ENCODE measurements at regions not wholly inside any gene's neighbourhood (a gene's known extent, or its start where the extent isn't known, plus 50 kb on each side); places are given as distances from the start of the nearest gene placed in this dataset.
"Not testable (repeated sequence)": the region's sequence is repeated elsewhere in the genome, so short reads cannot be mapped to it uniquely, and the experiment has no call there.

DNA sequence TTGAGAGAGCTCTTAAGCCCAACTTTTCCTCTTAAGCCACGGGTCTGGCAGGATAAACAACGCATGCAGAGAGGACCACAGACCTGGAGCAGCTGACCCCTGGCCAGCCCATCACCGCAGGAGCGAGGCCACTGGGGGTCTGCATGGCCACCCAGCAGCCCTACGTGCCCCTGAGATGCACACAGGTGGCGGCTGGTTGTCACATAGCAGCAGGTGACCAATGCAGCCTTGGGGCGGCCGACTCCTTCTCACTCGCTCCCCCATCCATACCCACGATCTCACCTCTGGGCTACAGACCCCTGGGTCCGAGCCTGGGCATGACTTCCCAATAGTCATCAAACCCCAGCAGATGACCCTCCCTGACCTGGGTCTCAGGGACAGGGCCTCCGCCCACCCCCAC is 415.9 kb upstream of the ZNF722 start:
- TF ChIP-seq, protein P1, sequence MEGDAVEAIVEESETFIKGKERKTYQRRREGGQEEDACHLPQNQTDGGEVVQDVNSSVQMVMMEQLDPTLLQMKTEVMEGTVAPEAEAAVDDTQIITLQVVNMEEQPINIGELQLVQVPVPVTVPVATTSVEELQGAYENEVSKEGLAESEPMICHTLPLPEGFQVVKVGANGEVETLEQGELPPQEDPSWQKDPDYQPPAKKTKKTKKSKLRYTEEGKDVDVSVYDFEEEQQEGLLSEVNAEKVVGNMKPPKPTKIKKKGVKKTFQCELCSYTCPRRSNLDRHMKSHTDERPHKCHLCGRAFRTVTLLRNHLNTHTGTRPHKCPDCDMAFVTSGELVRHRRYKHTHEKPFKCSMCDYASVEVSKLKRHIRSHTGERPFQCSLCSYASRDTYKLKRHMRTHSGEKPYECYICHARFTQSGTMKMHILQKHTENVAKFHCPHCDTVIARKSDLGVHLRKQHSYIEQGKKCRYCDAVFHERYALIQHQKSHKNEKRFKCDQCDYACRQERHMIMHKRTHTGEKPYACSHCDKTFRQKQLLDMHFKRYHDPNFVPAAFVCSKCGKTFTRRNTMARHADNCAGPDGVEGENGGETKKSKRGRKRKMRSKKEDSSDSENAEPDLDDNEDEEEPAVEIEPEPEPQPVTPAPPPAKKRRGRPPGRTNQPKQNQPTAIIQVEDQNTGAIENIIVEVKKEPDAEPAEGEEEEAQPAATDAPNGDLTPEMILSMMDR (IDR thresholded peaks at IDR 0.05) = not testable (repeated sequence)
- not testable (repeated sequence) for TF ChIP-seq EP300 (IDR thresholded peaks at IDR 0.05)

All from tibial nerve (tissue), 4 donors.